ENCODE measurements at regions not wholly inside any gene's neighbourhood (a gene's known extent, or its start where the extent isn't known, plus 50 kb on each side); places are given as distances from the start of the nearest gene placed in this dataset.
"Not testable (repeated sequence)": the region's sequence is repeated elsewhere in the genome, so short reads cannot be mapped to it uniquely, and the experiment has no call there.

DNA sequence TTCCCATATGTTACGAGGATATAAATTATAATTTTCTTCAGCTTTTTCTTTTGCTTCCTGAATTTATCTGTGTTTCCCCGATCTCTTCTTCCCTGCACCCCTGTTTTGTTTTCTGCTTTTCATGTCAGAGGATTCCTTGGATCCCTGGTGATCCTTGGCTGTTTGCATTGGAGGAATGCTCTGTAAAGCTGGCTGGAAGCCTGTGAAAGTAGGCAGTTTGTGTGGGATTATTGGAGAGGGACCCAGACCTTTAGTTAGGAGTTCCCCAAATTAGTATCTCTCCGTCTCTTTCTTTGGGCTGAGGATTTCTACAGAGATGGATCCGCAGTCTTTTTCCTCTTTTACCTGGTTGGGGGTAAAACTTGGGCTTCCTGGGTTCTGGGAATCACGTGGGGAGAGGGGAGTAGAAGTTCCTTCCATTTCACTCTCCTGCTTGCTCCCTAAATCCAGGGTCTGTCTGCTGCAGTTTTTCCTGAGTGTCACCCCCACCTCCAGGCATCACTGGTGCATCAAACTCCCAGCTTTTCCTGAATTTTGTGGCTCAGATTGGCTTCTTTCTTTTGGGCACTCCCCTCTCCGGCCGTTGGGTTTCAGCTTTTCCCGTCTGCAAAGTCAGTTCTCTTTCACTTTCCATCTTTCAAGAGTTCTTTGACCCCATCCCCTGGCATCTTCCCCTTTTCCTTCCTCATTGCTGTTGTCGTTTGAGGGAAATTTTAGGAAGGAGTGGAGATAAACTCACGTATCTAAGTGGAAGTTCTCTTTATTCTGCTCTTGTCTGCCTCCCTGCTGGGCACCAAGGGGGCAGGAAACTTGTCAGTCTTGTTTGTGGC is 79.1 kb upstream of the ALX4 start:
- DNase-seq: no peak

DNA sequence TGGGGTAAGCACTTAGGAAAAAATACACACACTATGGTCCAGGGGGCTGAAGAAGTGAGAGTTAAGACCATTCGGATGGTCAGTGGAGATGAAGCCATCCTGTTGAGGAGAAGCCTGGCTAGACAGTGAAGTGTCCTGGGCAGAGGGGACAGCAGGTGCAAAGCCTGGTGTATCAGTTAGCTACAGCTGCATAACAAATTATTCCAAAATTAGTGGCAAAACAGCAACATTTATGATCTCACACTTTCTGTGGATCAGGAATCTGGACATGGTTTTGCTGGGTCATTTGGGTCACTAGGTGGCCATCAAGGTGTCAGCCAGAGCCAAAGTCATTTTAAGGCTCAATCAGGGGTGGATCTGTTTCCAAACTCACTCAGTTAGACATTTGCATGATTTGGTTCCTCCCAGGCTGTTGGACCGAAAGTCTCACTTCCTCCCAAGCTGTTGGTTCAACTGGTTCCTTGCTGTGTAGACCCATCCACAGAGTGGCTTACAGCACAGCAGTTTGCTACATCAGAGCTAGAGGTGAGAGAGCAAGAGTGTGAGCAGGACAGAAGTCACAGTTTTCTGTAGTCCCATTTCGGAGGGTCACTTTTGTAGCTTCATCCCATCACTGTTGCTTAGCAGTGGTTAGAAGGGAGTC is 80.1 kb upstream of the ALX4 start:
- no peak for DNase-seq

DNA sequence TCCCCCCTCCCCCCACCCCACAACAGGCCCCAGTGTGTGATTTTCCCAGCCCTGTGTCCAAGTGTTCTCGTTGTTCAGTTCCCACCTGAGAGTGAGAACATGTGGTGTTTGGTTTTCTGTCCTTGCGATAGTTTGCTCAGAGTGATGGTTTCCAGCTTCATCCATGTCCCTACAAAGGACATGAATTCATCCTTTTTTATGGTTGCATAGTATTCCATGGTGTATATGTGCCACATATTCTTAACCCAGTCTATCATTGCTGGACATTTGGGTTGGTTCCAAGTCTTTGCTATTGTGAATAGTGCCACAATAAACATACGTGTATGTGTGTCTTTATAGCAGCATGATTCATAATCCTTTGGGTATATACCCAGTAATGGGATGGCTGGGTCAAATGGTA is 81.1 kb upstream of the ALX4 start:
- DNase-seq: not testable (repeated sequence)

DNA sequence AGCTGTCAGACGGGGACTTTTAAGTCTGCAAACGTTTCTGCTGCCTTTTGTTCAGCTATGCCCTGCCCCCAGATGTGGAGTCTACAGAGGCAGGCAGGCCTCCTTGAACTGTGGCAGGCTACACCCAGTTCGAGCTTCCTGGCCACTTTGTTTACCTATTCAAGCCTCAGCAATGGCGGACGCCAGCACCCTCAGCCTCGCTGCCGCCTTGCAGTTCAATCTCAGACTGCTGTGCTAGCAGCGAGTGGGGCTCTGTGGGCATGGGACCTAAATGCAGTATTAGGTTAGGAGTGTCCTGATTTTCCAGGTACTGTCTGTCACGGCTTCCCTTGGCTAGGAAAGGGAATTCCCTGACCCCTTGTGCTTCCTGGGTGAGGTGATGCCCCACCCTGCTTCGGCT is 86.8 kb upstream of the ALX4 start:
- DNase-seq: not testable (repeated sequence)

DNA sequence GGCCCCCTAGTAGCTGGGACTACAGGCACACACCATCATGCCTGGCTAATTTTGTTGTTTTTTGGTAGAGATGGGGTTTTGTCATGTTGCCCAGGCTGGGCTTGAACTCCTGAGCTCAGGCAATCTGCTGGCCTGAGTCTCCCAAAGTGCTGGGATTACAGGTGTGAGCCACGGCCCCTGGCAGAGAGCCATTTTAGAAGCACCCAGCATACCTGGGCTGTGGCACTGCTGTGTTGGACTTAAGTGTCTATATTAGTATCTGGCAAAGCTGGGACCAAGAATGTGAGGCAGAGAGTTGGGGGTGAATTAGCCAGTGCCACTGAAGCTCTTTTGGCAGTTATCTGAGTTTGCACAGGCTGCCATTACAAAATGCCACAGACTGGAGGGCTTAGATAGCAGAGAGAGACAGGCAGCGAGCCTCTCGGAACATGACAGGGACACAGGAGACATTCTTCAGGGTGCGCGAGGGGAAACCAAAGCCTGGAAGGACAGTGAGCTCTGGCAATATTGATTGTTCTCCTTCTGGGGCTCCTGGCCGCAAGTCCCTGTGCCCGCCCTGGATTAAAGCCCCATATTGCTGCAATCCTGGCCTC is 87.7 kb upstream of the ALX4 start:
- DNase-seq: no peak

DNA sequence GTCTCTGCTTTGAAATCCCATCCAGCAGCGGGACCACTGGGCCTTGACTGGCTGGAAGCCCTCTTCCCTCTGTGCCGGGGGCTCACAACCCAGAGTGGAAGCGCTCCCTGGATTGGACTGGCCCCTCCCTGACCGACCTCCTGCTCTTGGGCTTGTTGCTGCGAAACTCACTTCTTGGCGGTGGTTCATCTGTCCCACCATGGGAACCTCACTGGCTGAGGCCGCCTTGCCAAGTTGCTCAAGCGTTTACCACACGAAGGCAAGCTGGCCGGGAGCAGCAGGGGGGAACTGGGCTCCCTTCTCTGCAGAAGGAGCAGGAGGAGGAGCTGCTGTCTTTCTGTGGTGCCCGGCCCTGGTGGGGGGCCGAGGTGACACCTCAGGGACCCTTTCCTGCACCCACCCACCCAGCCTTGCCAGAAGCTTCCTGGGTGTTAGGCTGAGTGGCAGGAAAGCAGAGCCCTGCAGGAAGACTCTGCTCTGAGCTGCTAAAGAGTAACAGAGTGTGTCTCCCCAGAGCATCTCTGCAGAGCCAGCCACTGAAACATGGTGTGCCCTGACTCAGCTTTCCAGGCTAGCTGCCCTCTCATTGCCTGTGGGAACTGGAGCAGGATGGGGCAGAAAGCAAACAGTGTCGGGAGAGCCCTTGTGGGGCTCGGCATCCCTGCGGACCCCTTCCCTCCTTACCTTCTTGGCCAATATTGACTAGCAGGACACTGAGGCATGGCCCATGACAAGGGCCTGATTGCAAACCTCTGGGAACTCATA is 88.5 kb upstream of the ALX4 start:
- no peak for DNase-seq

DNA sequence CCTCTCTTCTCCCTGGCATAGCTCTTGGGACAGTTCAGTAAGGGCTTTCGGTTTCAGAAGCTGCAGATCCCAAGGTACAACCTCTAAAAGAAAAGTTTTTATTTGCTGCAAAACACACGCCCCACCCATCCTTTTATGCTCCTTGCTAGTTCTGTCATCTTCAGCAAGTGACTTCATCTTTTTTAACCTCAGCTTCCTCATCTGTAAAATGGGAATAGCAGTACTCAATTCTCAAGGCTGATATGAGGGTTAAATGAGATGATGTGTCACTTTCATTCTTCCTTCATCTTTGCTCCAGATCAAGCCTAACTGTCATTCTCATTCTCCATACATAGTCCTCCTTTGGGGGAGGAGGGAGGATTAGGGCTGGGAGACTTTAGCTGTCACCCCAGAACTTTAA is 90.0 kb upstream of the ALX4 start:
- no peak for DNase-seq

DNA sequence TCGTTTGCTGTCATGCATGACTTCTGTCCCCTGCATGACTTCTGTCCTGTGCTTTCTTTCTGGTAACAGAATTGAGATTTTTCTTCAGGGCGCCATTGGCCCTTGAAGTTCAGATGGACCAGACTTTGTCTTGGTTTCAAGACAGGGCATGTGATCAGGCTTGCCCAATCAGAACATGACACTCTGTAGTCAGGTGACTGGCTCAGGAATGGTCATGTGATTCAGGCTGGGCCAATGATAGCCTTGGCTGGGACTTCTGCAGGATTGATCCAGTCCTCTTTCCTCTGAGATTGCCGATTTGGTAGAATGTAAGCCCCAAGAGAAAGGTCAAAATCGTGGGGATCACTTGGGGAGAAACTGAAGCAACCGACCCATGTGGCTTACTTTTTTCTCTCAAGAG is 90.5 kb upstream of the ALX4 start:
- DNase-seq: no peak

DNA sequence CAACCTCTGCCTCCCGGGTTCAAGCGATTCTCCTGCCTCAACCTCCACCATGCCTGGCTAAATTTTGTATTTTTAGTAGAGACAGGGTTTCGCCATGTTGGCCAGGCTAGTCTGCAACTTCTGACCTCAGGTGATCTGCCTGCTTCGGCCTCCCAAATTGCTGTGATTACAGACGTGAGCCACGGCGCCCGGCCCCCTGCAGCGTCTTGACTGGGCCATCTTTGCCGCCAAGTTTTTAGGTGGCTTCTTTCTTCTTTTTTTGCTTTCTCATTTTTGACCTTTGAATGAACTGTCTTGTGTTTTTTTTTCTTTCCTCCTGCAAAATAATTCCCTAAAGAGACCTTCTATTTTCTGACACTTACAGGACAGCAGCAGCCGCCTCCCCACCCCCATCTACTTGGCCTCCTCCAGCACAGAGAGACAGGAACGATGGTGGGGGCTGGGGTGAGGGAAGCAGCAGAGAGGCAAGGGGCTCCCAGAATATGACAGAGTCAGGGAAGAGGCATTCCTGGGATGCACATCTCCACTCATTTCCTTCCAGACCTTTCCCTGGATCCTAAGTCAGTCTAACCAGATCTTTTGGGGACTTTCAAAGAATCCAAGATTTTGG is 92.6 kb upstream of the ALX4 start:
- no peak for DNase-seq

DNA sequence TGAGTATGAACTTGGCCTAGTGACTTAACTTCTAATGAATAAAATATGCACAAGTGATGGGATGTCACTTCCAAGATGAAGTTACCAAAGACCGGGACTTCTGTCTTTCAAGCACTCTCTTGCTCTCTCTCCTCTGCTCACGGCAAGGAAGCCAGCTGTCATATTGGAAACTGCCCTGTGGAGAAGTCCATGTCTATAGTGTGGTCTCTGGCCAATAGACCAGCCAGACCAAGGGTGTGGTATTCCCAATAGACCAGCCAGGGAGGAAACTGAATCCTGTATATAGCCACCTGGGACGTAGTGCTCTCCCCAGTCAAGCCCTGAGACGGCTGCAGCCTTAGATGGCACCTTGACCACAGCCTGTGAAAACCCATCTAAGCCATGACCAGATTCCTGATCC is 93.2 kb upstream of the ALX4 start:
- no peak for DNase-seq

DNA sequence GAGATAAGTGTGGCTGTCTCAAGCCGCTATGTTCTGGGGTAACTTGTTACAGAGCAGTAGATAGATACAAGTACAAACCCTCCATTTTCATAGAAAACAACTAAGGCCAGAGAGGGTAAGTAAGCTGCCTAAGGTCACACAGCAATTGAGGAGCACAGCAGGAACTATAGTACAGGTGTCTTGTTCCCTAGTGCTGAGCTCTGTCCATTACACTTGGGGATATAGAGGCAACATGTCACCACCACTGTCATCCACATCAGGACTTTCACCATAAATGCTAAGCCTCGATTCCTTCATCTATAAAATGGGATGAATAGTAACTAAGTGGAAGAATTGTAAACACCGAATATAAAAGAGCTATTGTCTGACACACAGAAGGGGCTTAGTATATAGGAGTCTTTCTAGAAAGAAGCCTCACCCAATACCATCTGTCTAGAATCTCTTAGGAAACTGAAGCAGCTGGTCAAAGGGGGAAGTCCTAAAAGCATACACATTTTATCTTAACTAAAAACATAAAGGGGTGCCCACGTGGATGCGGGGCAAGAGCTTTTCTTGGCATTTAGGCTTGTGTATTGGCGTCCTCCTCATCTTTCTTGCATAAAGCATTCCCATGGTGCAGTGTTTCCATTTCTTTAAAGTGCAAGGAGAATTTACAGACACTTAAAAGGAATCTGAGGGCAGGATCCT is 93.8 kb upstream of the ALX4 start:
- no peak for DNase-seq

DNA sequence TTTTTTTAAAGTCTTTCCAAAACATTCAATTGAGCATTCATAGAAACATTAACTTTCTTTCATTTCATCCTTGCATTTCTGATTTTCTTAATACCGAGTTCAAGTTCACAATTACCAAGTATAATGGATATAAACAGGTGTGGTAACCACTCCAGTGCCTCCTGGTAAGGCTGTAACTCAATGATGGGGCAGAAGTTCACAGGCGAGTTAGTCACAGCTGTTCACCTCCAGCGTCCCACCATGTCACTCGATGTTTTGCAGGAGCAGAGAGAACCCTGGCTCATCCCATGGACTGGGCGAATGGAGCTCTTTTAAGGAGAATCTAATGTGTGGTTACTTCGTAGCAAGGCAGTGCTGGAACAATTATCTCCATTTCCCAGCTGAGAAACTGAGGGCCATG is 94.4 kb upstream of the ALX4 start:
- DNase-seq: no peak

DNA sequence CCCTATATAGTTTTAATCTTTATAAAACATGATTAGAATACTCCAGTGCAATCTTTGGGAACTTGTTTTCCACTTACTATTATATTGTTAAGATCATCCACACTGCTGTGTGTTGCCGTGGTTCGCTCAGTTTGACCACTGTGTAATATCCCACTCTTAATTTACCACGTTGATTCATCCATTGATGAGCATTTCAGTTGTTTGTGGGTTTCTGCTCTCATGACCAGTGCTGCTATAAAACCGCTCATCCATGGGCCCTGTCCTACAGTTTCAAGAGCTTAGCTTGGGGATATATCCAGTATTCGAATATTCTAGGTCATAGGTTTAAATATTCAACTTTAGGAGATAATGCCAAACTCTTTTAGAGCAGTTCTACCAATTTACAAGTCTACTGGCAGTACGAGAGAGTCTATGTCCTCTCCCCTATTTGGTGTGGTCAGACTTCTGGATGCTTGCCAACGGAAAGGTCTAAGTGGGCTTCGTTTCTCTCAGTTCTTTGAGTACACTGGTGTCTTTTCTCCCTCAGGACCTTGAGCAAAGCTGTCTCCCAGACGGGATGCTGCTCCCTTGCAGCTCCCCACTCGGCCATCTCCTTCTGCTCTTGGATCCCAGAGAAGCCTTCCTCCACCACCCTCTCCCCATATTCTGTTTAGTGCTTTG is 94.9 kb upstream of the ALX4 start:
- DNase-seq: no peak

DNA sequence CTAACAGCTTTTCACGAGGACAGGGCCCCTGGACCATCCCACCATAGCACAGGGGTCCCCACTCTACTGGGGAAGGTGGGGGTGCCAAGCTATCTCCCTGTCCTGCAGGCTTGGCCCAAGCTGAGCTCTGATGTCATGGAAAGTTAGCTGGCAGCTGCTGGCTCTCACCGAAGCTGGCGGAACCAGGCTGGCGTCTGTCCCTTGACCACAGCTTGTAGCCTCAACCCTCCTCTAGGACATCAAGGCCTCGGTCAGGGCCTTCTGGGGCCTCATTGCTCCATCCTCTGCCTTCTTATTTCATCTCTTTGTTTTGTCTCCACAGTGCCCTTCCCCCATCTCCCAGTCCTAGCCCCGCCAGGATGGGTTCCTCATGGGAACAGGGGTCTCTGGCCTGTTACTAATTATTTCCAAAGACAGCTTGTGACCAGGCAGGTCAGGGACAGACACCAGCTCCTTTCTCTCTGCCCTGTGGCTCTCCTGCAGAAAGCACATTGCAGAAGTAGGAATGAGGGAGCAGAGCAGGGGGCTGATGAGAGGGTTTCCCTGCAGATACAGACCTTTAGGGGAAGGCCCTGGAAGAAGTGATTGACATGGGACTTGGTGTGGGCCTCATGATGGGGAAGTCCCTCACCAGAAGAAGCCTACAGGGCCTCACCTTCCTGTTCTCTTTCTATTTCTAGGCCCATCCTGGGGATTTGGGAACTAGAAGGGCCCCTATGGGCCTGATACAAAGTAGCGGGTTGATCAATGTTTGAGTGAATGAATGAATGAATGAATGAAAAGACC is 97.5 kb upstream of the ALX4 start:
- no peak for DNase-seq

DNA sequence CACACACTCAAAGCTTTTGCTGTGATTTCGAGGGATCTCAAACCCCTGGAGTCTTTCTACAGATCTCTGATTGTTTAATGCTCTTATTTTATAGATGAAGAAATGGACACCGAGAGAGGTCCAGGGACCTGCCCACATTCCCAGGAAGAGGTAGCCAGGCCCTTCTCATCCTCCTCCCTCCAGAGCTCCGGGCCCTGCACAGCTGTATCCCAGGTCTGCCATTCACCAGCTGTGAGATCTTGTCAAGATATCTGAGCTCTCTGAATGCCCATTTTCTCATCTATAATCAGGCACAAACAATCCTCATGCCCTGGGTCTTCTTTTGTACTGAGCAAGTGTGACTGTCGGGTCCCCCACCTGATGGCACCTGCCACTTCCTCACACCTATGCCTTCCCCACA is 98.2 kb upstream of the ALX4 start:
- DNase-seq: no peak

DNA sequence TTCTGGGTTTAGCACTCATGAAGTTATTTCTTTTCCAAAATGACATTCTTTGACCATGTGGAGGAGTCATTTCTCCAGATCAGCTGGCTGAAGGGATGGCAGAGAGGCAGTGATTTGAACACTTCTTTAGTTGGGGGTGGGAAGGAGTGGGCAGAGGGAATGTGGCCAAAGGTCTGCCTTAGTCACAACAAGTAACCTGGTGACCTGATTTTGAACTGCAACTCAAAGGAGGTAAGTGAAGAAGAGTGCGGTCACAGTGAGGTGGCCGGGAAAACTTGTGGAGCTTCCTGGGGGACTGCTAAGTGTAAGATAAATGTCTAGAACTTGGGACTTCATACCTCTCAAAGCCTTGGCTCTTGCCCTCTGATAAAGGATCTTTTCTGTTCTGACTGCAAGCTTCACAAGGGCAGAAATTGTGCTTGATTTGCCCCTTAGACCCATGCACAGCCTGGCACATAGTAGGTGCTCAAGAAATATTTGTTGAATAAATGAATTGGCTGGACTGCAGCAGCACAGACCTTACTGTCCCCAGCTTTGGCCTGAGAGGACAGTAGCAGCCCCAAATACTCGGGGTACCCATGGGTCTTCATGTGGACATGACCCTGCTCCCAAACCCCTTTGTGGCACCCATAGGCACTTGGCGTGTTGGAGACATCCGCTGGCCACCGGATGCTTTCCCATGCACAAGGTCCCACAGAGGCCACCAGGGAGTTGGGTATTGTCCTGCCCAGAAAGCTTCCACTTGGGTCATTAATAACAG is 99.0 kb upstream of the ALX4 start:
- DNase-seq: no peak

DNA sequence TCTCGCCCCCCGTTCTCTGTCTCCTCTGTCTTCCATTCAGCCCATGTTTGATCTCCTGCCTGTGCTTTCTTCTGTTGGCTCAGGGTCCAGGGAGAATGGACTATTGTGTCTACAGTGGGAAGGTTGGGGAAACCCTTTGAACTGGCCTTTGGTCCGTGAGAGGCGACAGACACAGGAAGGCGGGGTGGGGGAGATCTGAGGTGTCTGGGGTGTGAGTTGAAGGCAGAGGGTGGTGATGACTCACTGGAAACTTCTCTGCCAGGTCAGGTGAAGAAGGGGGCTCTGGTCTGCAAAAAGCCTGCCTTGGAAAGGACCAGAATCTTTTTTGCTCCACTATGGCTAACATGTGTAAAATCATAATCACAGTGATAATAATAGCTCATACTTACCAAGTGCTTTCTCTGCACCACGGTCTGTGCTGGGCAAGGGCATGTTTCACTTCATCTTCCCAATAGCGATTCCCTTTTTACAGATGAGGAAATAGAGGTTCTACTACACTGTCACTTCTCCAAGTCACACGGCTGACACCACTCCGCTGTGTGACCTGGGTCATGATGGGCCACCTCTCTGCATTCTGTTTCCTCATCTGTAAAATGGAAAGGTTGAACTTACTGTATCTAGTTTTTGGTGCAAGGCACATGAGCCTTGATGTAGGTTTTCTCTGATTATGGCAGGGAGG is 99.8 kb upstream of the ALX4 start:
- no peak for DNase-seq

DNA sequence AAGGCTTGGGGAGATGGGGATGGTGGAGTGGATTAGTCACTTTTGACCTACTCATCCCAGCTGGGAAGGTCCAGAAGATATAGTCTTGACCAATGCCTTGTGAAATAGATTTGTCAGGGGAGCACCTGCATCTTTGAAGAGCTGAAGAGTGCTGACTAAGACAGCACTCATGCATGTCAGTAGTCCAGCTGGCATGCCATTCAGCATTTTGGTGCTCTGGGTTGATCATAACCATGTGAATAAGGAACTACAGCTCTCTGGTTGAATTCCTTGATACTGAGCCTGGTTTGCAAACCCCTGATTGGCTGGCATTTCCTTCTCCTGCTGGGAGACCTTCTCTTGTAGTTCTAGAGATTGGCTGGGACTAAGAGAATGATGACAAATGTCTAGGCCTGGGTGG is 106.8 kb upstream of the ALX4 start:
- DNase-seq: no peak

DNA sequence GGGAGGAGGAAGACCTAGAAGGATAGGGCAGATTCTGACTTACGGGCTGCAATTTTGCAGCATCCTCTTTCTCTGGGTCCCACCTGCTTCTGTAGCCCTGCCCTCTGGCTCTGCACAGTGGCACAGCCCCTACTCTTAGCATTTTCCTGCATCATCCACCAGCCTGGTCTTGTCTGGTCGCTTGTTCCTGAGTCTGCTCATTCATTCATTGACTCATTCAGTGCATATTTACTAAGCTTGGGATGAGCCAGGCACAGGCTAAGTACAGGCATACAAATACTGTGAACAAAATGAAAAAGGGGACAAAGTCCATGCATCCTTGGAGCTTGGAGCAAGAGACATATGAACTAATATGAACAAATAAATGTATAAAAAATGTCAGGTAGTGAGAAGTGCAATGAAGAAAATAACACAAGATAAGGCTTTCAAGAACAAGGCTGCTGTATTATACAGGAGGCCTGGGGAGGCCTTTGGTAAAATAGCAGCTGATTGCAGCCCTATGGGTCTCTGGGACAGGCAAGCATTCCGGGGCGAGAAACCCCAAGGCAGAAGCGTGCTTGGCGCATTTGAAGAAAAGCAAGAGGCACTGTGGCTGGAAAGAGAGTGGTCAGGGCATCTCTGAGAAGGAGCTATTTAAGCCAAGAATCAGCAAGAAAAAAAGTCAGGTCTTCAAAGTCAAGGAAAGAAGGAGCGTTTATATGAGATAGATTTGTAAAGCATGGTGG is 108.0 kb upstream of the ALX4 start:
- DNase-seq: no peak

Data from HCEC 1CT (cell line).